ENCODE measurements at regions not wholly inside any gene's neighbourhood (a gene's known extent, or its start where the extent isn't known, plus 50 kb on each side); places are given as distances from the start of the nearest gene placed in this dataset.

- Histone ChIP-seq H3K27me3 (no peaks in the 10 kb centered on the region), H3K4me1 (no peaks in the 10 kb centered on the region), H3K27ac (no peak overlapping the region), H3K36me3 (no peaks in the 10 kb centered on the region), H3K9me3 (no peaks in the 10 kb centered on the region), H3K4me3 (no peak overlapping the region)
- TF ChIP-seq CTCF (IDR thresholded peaks at IDR 0.05) = no peak
- DNase-seq (ENCODE audit: low spot score in 2 of 2) = no peak
- intact Hi-C loops (cut with DNase I) = no loop called here
Measured at GRCh38 chr12:24731596-24731995, 217.3 kb downstream of the BCAT1 start.

- no peaks in the 10 kb centered on the region for H3K36me3 ChIP-seq
- H3K27ac ChIP-seq = no peak overlapping the region
- H3K9me3 ChIP-seq = no peaks in the 10 kb centered on the region
- intact Hi-C loops (cut with DNase I) = no loop called here
- no peak overlapping the region for H3K4me3 ChIP-seq
- no peak for TF ChIP-seq CTCF (IDR thresholded peaks at IDR 0.05)
- no peaks in the 10 kb centered on the region for H3K4me1 ChIP-seq
- no peaks in the 10 kb centered on the region for H3K27me3 ChIP-seq
- no peak for DNase-seq (ENCODE audit: low spot score in 2 of 2)
Measured at GRCh38 chr12:24730489-24730896, 218.4 kb downstream of the BCAT1 start.

GRCh38 chr12:24728826-24729225 lies 220.1 kb downstream of the BCAT1 start:
- no peak overlapping the region for H3K27ac ChIP-seq
- no peaks in the 10 kb centered on the region for H3K36me3 ChIP-seq
- H3K9me3 ChIP-seq = no peaks in the 10 kb centered on the region
- TF ChIP-seq CTCF (IDR thresholded peaks at IDR 0.05) = no peak
- intact Hi-C loops (cut with DNase I) = loop anchor here (5.0 kb wide), 1 partner anchor 1522 kb away; no protein-coding TSS in a partner anchor
- no peak overlapping the region for H3K4me3 ChIP-seq
- no peak for DNase-seq (ENCODE audit: low spot score in 2 of 2)
- H3K27me3 ChIP-seq = no peaks in the 10 kb centered on the region
- no peaks in the 10 kb centered on the region for H3K4me1 ChIP-seq

GRCh38 chr12:24728366-24728765 lies 220.5 kb downstream of the BCAT1 start:
- intact Hi-C loops (cut with DNase I) = loop anchor here (5.0 kb wide), 1 partner anchor 1521 kb away; no protein-coding TSS in a partner anchor
- Histone ChIP-seq H3K36me3 (no peaks in the 10 kb centered on the region), H3K4me1 (no peaks in the 10 kb centered on the region), H3K4me3 (no peak overlapping the region), H3K27me3 (no peaks in the 10 kb centered on the region), H3K9me3 (no peaks in the 10 kb centered on the region), H3K27ac (no peak overlapping the region)
- peak; percentile 20 to 67 (median 46) for TF ChIP-seq CTCF (IDR thresholded peaks at IDR 0.05)
- no peak for DNase-seq (ENCODE audit: low spot score in 2 of 2)

- no peak for TF ChIP-seq CTCF (IDR thresholded peaks at IDR 0.05)
- Histone ChIP-seq H3K4me1 (no peaks in the 10 kb centered on the region), H3K27me3 (no peaks in the 10 kb centered on the region), H3K4me3 (no peak overlapping the region), H3K9me3 (no peaks in the 10 kb centered on the region), H3K36me3 (no peaks in the 10 kb centered on the region), H3K27ac (no peak overlapping the region)
- no peak for DNase-seq (ENCODE audit: low spot score in 2 of 2)
- intact Hi-C loops (cut with DNase I) = loop anchor here (5.0 kb wide), 1 partner anchor 1518 kb away; no protein-coding TSS in a partner anchor
Measured at GRCh38 chr12:24725616-24726015, 223.3 kb downstream of the BCAT1 start.

- Histone ChIP-seq H3K9me3 (no peaks in the 10 kb centered on the region), H3K27me3 (no peaks in the 10 kb centered on the region), H3K4me3 (no peak overlapping the region), H3K36me3 (no peaks in the 10 kb centered on the region), H3K27ac (no peak overlapping the region), H3K4me1 (no peaks in the 10 kb centered on the region)
- no peak for DNase-seq (ENCODE audit: low spot score in 2 of 2)
- intact Hi-C loops (cut with DNase I) = loop anchor here (5.0 kb wide), 1 partner anchor 1518 kb away; no protein-coding TSS in a partner anchor
- TF ChIP-seq CTCF (IDR thresholded peaks at IDR 0.05) = no peak
Measured at GRCh38 chr12:24724814-24725213, 224.1 kb downstream of the BCAT1 start.

All from ascending aorta (tissue), 2 donors.